IMR-90 (cell line): ENCODE measurements at regions not wholly inside any gene's neighbourhood (a gene's known extent, or its start where the extent isn't known, plus 50 kb on each side); places are given as distances from the start of the nearest gene placed in this dataset.

Experiments
- ATAC-seq: fragments of 200-7000 bp; cut with Tn5 transposase; 2 replicates; pipeline ENCODE4 v1.9.1; 2020; ENCODE audit warnings: low read depth, mild to moderate bottlenecking, moderate library complexity
- BruUV-seq: library from RNA; stranded (reverse); fragments of 400-500 nt; replicated peaks from 2 replicates; lab custom pipeline; 2021; lab: Mats Ljungman, UMichigan
- CTCF ChIA-PET: fragments of 300-600 bp; formaldehyde crosslinking; extraction: SDS; loops from one replicate; lab custom pipeline; 2021; ENCODE audit warnings: antibody characterized with exemption; lab: Yijun Ruan, JAX
- POLR2A ChIA-PET: fragments of 300-600 bp; sonication (Branson Sonifier 250); formaldehyde crosslinking; loops from one replicate; lab custom pipeline; 2022; ENCODE audit warnings: antibody characterized with exemption; ENCODE audit not compliant: unreplicated experiment; lab: Charles Lee
- DNase-seq: peaks from one replicate; pipeline ENCODE4 v3.0.0; 2013
- H2AFZ ChIP-seq: replicated peaks from 2 replicates; pipeline ENCODE3; 2013; ENCODE audit warnings: low read length, mild to moderate bottlenecking; ENCODE audit not compliant: poor library complexity
- H2AK5ac ChIP-seq: 2 replicates; pipeline ENCODE4 v1.6.1; 2013; ENCODE audit warnings: low read depth, low read length, inconsistent platforms
- H2AK9ac ChIP-seq: replicated peaks from 2 replicates; pipeline ENCODE3; 2013; ENCODE audit warnings: mild to moderate bottlenecking, low read depth, low read length, moderate library complexity; ENCODE audit not compliant: poor library complexity
- H2BK120ac ChIP-seq: 2 replicates; pipeline ENCODE4 v1.6.1; 2013; ENCODE audit warnings: low read depth, low read length, inconsistent platforms
- H2BK15ac ChIP-seq: 3 replicates; pipeline ENCODE4 v1.6.1; 2013; ENCODE audit warnings: low read depth, low read length, inconsistent platforms
- H2BK20ac ChIP-seq: 2 replicates; pipeline ENCODE4 v1.6.1; 2013; ENCODE audit warnings: low read depth, mild to moderate bottlenecking, inconsistent platforms, low read length, moderate library complexity
- H2BK5ac ChIP-seq: 2 replicates; pipeline ENCODE4 v1.6.1; 2013; ENCODE audit warnings: mild to moderate bottlenecking, low read depth, low read length, inconsistent platforms; ENCODE audit not compliant: poor library complexity, severe bottlenecking
- H3K14ac ChIP-seq: replicated peaks from 2 replicates; pipeline ENCODE4 v1.6.1; 2013; ENCODE audit warnings: low read depth, low read length, inconsistent platforms
- H3K18ac ChIP-seq: 2 replicates; pipeline ENCODE4 v1.6.1; 2013; ENCODE audit warnings: low read depth, low read length, control low read depth
- H3K23ac ChIP-seq: 2 replicates; pipeline ENCODE4 v1.6.1; 2013; ENCODE audit warnings: low read depth, low read length, inconsistent platforms
- H3K27ac ChIP-seq: 2 replicates; pipeline ENCODE4 v1.5.1; 2013; ENCODE audit warnings: mild to moderate bottlenecking, control low read depth, low read length; ENCODE audit not compliant: insufficient read depth
- H3K27me3 ChIP-seq: 2 replicates; pipeline ENCODE4 v1.6.1; 2013; ENCODE audit warnings: low read length; ENCODE audit not compliant: control insufficient read depth, insufficient read depth
- H3K36me3 ChIP-seq: 2 replicates; pipeline ENCODE4 v1.6.1; 2013; ENCODE audit warnings: low read length, mixed read lengths; ENCODE audit not compliant: control insufficient read depth, insufficient read depth
- H3K4ac ChIP-seq: 2 replicates; pipeline ENCODE4 v1.6.1; 2013; ENCODE audit warnings: low read depth, low read length, inconsistent platforms
- H3K4me1 ChIP-seq: 2 replicates; pipeline ENCODE4 v1.6.1; 2013; ENCODE audit warnings: low read length, mixed read lengths; ENCODE audit not compliant: control insufficient read depth, insufficient read depth
- H3K4me2 ChIP-seq: 2 replicates; pipeline ENCODE4 v1.6.1; 2013; ENCODE audit warnings: low read depth, mild to moderate bottlenecking, control low read depth, low read length, moderate library complexity
- H3K4me3 ChIP-seq: 2 replicates; pipeline ENCODE4 v1.5.1; 2013; ENCODE audit warnings: low read depth, mild to moderate bottlenecking, control low read depth, low read length, moderate library complexity; ENCODE audit not compliant: insufficient read depth
- H3K56ac ChIP-seq: 2 replicates; pipeline ENCODE4 v1.6.1; 2013; ENCODE audit warnings: low read length, inconsistent platforms; ENCODE audit not compliant: insufficient read depth; ENCODE audit errors: extremely low read depth
- H3K79me1 ChIP-seq, 2 experiments: 2 replicates each; pipeline ENCODE4 v1.6.1; 2013; ENCODE audit warnings: low read length in 2 of 2, inconsistent platforms in 1 of 2, low read depth in 1 of 2
- H3K9ac ChIP-seq: 2 replicates; pipeline ENCODE4 v1.6.1; 2013; ENCODE audit warnings: low read depth, low read length, control low read depth
- H3K9me1 ChIP-seq: 2 replicates; pipeline ENCODE4 v1.6.1; 2013; ENCODE audit warnings: low read length, inconsistent platforms; ENCODE audit not compliant: insufficient read depth
- H3K9me3 ChIP-seq: 2 replicates; pipeline ENCODE4 v1.6.1; 2013; ENCODE audit warnings: low read length; ENCODE audit not compliant: control insufficient read depth, insufficient read depth
- H4K20me1 ChIP-seq: 2 replicates; pipeline ENCODE4 v1.6.1; 2013; ENCODE audit warnings: low read length, inconsistent platforms; ENCODE audit not compliant: insufficient read depth
- H4K5ac ChIP-seq: 2 replicates; pipeline ENCODE4 v1.6.1; 2013; ENCODE audit warnings: mild to moderate bottlenecking, low read depth, low read length, control low read depth
- H4K8ac ChIP-seq, 2 experiments: 2 replicates each; pipeline ENCODE4 v1.6.1; 2013; ENCODE audit warnings: low read depth in 2 of 2, low read length in 2 of 2, control low read depth in 1 of 2, inconsistent platforms in 1 of 2
- H4K91ac ChIP-seq: 2 replicates; pipeline ENCODE4 v1.6.1; 2013; ENCODE audit warnings: low read depth, low read length, inconsistent platforms; ENCODE audit not compliant: insufficient read depth
- BHLHE40 ChIP-seq: fragments of 150-350 bp; IDR thresholded peaks from 2 replicates; pipeline ENCODE4 v1.6.1; 2016; ENCODE audit warnings: mild to moderate bottlenecking, low read depth, low read length
- CEBPB ChIP-seq: IDR thresholded peaks from 2 replicates; pipeline ENCODE4 v1.6.1; 2012; ENCODE audit warnings: low read depth, low read length, improper control_type of control experiment
- FOS ChIP-seq: fragments of 150-350 bp; IDR thresholded peaks from 2 replicates; pipeline ENCODE4 v1.6.1; 2016; ENCODE audit warnings: low read depth, low read length
- MAFK ChIP-seq: IDR thresholded peaks from 2 replicates; pipeline ENCODE4 v1.6.1; 2012; ENCODE audit warnings: low read depth, low read length, improper control_type of control experiment
- MAZ ChIP-seq: IDR thresholded peaks from 2 replicates; pipeline ENCODE4 v1.6.1; 2012; ENCODE audit warnings: low read depth, mild to moderate bottlenecking, low read length, improper control_type of control experiment, moderate library complexity, borderline replicate concordance
- MXI1 ChIP-seq: IDR thresholded peaks from 2 replicates; pipeline ENCODE4 v1.6.1; 2012; ENCODE audit warnings: low read depth, mild to moderate bottlenecking, low read length, moderate library complexity, borderline replicate concordance
- NFE2L2 ChIP-seq: fragments of 150-350 bp; IDR thresholded peaks from 2 replicates; pipeline ENCODE4 v1.6.1; 2016; ENCODE audit warnings: low read depth, mild to moderate bottlenecking, low read length
- POLR2A ChIP-seq: IDR thresholded peaks from 2 replicates; pipeline ENCODE4 v1.6.1; 2012; ENCODE audit warnings: mild to moderate bottlenecking, low read depth, low read length
- RCOR1 ChIP-seq: IDR thresholded peaks from 2 replicates; pipeline ENCODE4 v1.6.1; 2012; ENCODE audit warnings: mild to moderate bottlenecking, low read length, improper control_type of control experiment; ENCODE audit not compliant: insufficient replicate concordance
- RFX5 ChIP-seq: IDR thresholded peaks from 2 replicates; pipeline ENCODE4 v1.8.0; 2012; ENCODE audit warnings: low read depth, mild to moderate bottlenecking, low read length, moderate library complexity
- SMC3 ChIP-seq: fragments of 150-350 bp; IDR thresholded peaks from 2 replicates; pipeline ENCODE4 v1.6.1; 2016; ENCODE audit warnings: low read depth, mild to moderate bottlenecking, antibody characterized with exemption, low read length, moderate library complexity
- WGBS, 2 experiments: methylation state at CpG; one replicate each; pipeline versions ENCODE4 v1.1.5 to v1.1.7; 2013; ENCODE audit warnings: missing lambda C conversion rate in 2 of 2; ENCODE audit not compliant: insufficient read length in 1 of 2; ENCODE audit errors: extremely low coverage in 2 of 2; 5-methylcytosine and 5-hydroxymethylcytosine counted together
- dilution Hi-C: fragments of 300-500 bp; cut with HindIII; formaldehyde crosslinking; loops from one replicate; pipeline ENCODE4 v1.14.3; 2018; ENCODE audit warnings: low sequenced_read_pairs; ENCODE audit not compliant: unreplicated experiment
- in situ Hi-C: fragments of 300-500 bp; cut with MboI; formaldehyde crosslinking; loops from 3 replicates; pipeline ENCODE4 v1.14.3; 2019; ENCODE audit warnings: low sequenced_read_pairs, inconsistent platforms, mixed read lengths
- intact Hi-C: fragments of 100-400 bp; cut with micrococcal nuclease; formaldehyde crosslinking; loops from 2 replicates; pipeline ENCODE4 v1.10.0; 2022
- TF ChIP-seq, protein P1 (sequence below): conservative IDR thresholded peaks from 2 replicates; pipeline ENCODE4 v1.5.1; 2012; ENCODE audit warnings: mild to moderate bottlenecking, low read depth, low read length, improper control_type of control experiment
- TF ChIP-seq, protein P2 (sequence below): fragments of 150-350 bp; IDR thresholded peaks from 2 replicates; pipeline ENCODE4 v1.6.1; 2016; ENCODE audit warnings: low read depth, mild to moderate bottlenecking, low read length, moderate library complexity, borderline replicate concordance
- TF ChIP-seq, protein P3 (sequence below): fragments of 150-350 bp; IDR thresholded peaks from 2 replicates; pipeline ENCODE4 v1.6.1; 2017; ENCODE audit warnings: mild to moderate bottlenecking, antibody characterized with exemption, low read length, low read depth

DNA sequence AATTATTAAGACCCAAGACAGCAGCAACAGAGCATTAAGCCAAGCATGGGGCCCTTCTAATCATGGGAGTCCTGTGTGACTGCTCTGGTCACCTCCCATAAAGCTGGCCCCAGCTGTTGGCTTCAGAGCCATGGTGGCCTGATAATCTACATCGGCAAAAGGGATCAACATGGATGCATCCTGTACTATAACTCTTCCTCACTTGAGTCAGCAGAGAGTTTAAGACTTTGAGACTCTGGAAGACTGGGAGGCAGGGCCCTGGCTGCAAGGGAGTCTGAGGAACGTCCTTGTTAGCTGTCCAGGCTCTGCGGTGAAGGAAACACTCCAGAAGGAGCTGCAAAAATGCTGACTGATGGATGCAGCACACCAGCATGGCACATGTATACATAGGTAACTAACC lies 95.0 kb upstream of the KIAA1217 start:
- H2AK9ac ChIP-seq = no peak overlapping the region
- TF ChIP-seq NFE2L2 (no peak), RFX5 (no peak), BHLHE40 (no peak), POLR2A (no peak), MAFK (no peak), FOS (no peak), MXI1 (no peak), CEBPB (no peak), MAZ (no peak), RCOR1 (no peak), SMC3 (no peak)
- TF ChIP-seq, protein P1, sequence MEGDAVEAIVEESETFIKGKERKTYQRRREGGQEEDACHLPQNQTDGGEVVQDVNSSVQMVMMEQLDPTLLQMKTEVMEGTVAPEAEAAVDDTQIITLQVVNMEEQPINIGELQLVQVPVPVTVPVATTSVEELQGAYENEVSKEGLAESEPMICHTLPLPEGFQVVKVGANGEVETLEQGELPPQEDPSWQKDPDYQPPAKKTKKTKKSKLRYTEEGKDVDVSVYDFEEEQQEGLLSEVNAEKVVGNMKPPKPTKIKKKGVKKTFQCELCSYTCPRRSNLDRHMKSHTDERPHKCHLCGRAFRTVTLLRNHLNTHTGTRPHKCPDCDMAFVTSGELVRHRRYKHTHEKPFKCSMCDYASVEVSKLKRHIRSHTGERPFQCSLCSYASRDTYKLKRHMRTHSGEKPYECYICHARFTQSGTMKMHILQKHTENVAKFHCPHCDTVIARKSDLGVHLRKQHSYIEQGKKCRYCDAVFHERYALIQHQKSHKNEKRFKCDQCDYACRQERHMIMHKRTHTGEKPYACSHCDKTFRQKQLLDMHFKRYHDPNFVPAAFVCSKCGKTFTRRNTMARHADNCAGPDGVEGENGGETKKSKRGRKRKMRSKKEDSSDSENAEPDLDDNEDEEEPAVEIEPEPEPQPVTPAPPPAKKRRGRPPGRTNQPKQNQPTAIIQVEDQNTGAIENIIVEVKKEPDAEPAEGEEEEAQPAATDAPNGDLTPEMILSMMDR = no peak
- TF ChIP-seq, protein P2, sequence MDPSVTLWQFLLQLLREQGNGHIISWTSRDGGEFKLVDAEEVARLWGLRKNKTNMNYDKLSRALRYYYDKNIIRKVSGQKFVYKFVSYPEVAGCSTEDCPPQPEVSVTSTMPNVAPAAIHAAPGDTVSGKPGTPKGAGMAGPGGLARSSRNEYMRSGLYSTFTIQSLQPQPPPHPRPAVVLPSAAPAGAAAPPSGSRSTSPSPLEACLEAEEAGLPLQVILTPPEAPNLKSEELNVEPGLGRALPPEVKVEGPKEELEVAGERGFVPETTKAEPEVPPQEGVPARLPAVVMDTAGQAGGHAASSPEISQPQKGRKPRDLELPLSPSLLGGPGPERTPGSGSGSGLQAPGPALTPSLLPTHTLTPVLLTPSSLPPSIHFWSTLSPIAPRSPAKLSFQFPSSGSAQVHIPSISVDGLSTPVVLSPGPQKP = no peak
- TF ChIP-seq, protein P3, sequence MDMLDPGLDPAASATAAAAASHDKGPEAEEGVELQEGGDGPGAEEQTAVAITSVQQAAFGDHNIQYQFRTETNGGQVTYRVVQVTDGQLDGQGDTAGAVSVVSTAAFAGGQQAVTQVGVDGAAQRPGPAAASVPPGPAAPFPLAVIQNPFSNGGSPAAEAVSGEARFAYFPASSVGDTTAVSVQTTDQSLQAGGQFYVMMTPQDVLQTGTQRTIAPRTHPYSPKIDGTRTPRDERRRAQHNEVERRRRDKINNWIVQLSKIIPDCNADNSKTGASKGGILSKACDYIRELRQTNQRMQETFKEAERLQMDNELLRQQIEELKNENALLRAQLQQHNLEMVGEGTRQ = no peak
- no peaks in the 10 kb centered on the region for H3K9me1 ChIP-seq
- dilution Hi-C loops = no loop called here
- no peak overlapping the region for H3K4ac ChIP-seq
- no peak overlapping the region for H3K23ac ChIP-seq
- H3K79me1 ChIP-seq = no peaks in the 10 kb centered on the region
- H3K9me3 ChIP-seq = no peaks in the 10 kb centered on the region; the same call in 1 of the 2 replicates
- ChIA-PET CTCF (no interaction called here), POLR2A (no interaction called here)
- DNase-seq (no peak), ATAC-seq (no peak)
- H4K20me1 ChIP-seq = no peaks in the 10 kb centered on the region
- H2AK5ac ChIP-seq = no peak overlapping the region
- in situ Hi-C loops = no loop called here
- H4K91ac ChIP-seq = no peak overlapping the region
- no peak overlapping the region for H3K56ac ChIP-seq
- no peak overlapping the region for H3K4me2 ChIP-seq
- no peak overlapping the region for H3K27ac ChIP-seq
- no peaks in the 10 kb centered on the region for H3K27me3 ChIP-seq
- BruUV-seq = no TSS peak
- no peak overlapping the region for H2BK20ac ChIP-seq
- no peak overlapping the region for H2AFZ ChIP-seq
- H3K36me3 ChIP-seq = no peaks in the 10 kb centered on the region
- intact Hi-C loops = no loop called here
- H3K18ac ChIP-seq = no peak overlapping the region
- no peak overlapping the region for H4K5ac ChIP-seq
- no peaks in the 10 kb centered on the region for H3K4me1 ChIP-seq
- H4K8ac ChIP-seq = no peak overlapping the region
- no peak overlapping the region for H2BK5ac ChIP-seq
- no peak overlapping the region for H3K14ac ChIP-seq
- H2BK120ac ChIP-seq = no peak overlapping the region
- no peak overlapping the region for H3K9ac ChIP-seq
- no peak overlapping the region for H2BK15ac ChIP-seq
- no peak overlapping the region for H3K4me3 ChIP-seq
- no CpG with 5 or more reads among the region's 3 CpGs for WGBS, 2 experiments
